ENCODE measurements at regions not wholly inside any gene's neighbourhood (a gene's known extent, or its start where the extent isn't known, plus 50 kb on each side); places are given as distances from the start of the nearest gene placed in this dataset.

GRCh38 chr3:66655044-66655443 lies 154.2 kb upstream of the LRIG1 start:
- no peak for TF ChIP-seq CTCF (IDR thresholded peaks at IDR 0.05; ENCODE audit: insufficient read depth, low read length, poor library complexity, severe bottlenecking)
- no peaks in the 10 kb centered on the region for H3K36me3 ChIP-seq (ENCODE audit: control insufficient read depth, insufficient read depth, low read length)
- H3K4me3 ChIP-seq (replicated peaks; ENCODE audit: low read depth, low read length): no peak overlapping the region
- no peak for DNase-seq (ENCODE audit: extremely low read depth, insufficient read length)
- no peaks in the 10 kb centered on the region; the same call in 1 of the 2 replicates for H3K27me3 ChIP-seq (replicated peaks; ENCODE audit: control insufficient read depth, insufficient read depth, low read length)

- no peak for TF ChIP-seq CTCF (IDR thresholded peaks at IDR 0.05; ENCODE audit: insufficient read depth, low read length, poor library complexity, severe bottlenecking)
- Histone ChIP-seq H3K4me3 (replicated peaks; ENCODE audit: low read depth, low read length) (no peak overlapping the region), H3K36me3 (ENCODE audit: control insufficient read depth, insufficient read depth, low read length) (no peaks in the 10 kb centered on the region), H3K27me3 (replicated peaks; ENCODE audit: control insufficient read depth, insufficient read depth, low read length) (no peaks in the 10 kb centered on the region; the same call in 1 of the 2 replicates)
- DNase-seq (ENCODE audit: extremely low read depth, insufficient read length): no peak
These were observed 154.8 kb upstream of the LRIG1 start for GRCh38 chr3:66655671-66656070.

- DNase-seq (ENCODE audit: extremely low read depth, insufficient read length): no peak
- no peak for TF ChIP-seq CTCF (IDR thresholded peaks at IDR 0.05; ENCODE audit: insufficient read depth, low read length, poor library complexity, severe bottlenecking)
These were observed 155.8 kb upstream of the LRIG1 start for GRCh38 chr3:66656609-66657008.

GRCh38 chr3:66659056-66659455 lies 158.2 kb upstream of the LRIG1 start:
- H3K4me3 ChIP-seq (replicated peaks; ENCODE audit: low read depth, low read length): no peak overlapping the region
- no peak for DNase-seq (ENCODE audit: extremely low read depth, insufficient read length)

More at GRCh38 chr3:66656609-66657008, 155.8 kb upstream of the LRIG1 start:
- Histone ChIP-seq H3K36me3 (ENCODE audit: control insufficient read depth, insufficient read depth, low read length) (no peaks in the 10 kb centered on the region), H3K27me3 (replicated peaks; ENCODE audit: control insufficient read depth, insufficient read depth, low read length) (no peaks in the 10 kb centered on the region; the same call in none of the 2 replicates), H3K4me3 (replicated peaks; ENCODE audit: low read depth, low read length) (no peak overlapping the region)

GRCh38 chr3:66661628-66662027 lies 160.8 kb upstream of the LRIG1 start:
- no peaks in the 10 kb centered on the region; the same call in 1 of the 2 replicates for H3K27me3 ChIP-seq (replicated peaks; ENCODE audit: control insufficient read depth, insufficient read depth, low read length)
- TF ChIP-seq CTCF (IDR thresholded peaks at IDR 0.05; ENCODE audit: insufficient read depth, low read length, poor library complexity, severe bottlenecking): no peak
- H3K36me3 ChIP-seq (ENCODE audit: control insufficient read depth, insufficient read depth, low read length): no peaks in the 10 kb centered on the region
- no peak overlapping the region for H3K4me3 ChIP-seq (replicated peaks; ENCODE audit: low read depth, low read length)
- no peak for DNase-seq (ENCODE audit: extremely low read depth, insufficient read length)

More at GRCh38 chr3:66659056-66659455, 158.2 kb upstream of the LRIG1 start:
- Histone ChIP-seq H3K36me3 (ENCODE audit: control insufficient read depth, insufficient read depth, low read length) (no peaks in the 10 kb centered on the region), H3K27me3 (replicated peaks; ENCODE audit: control insufficient read depth, insufficient read depth, low read length) (no peaks in the 10 kb centered on the region; the same call in none of the 2 replicates)
- no peak for TF ChIP-seq CTCF (IDR thresholded peaks at IDR 0.05; ENCODE audit: insufficient read depth, low read length, poor library complexity, severe bottlenecking)

- no peak for DNase-seq (ENCODE audit: extremely low read depth, insufficient read length)
- TF ChIP-seq CTCF (IDR thresholded peaks at IDR 0.05; ENCODE audit: insufficient read depth, low read length, poor library complexity, severe bottlenecking): no peak
These were observed 162.1 kb upstream of the LRIG1 start for GRCh38 chr3:66662894-66663293.

More at GRCh38 chr3:66662894-66663293, 162.1 kb upstream of the LRIG1 start:
- no peak overlapping the region for H3K4me3 ChIP-seq (replicated peaks; ENCODE audit: low read depth, low read length)
- no peaks in the 10 kb centered on the region; the same call in none of the 2 replicates for H3K27me3 ChIP-seq (replicated peaks; ENCODE audit: control insufficient read depth, insufficient read depth, low read length)
- no peaks in the 10 kb centered on the region for H3K36me3 ChIP-seq (ENCODE audit: control insufficient read depth, insufficient read depth, low read length)

Data from GM06990 (cell line).